Activated B cell treated with CpG ODN at 0.5 μM for 24 hours (primary cell): ENCODE measurements at regions not wholly inside any gene's neighbourhood (a gene's known extent, or its start where the extent isn't known, plus 50 kb on each side); places are given as distances from the start of the nearest gene placed in this dataset.

Source experiments
- ATAC-seq: fragments of 200-7000 bp; cut with Tn5 transposase; one replicate; pipeline ENCODE4 v1.10.0; 2021; ENCODE audit warnings: low read depth, mild to moderate bottlenecking, moderate library complexity
- CTCF ChIA-PET: fragments of 350-600 bp; sonication (Branson Sonifier 250); formaldehyde crosslinking; loops from one replicate; lab custom pipeline; 2021; ENCODE audit warnings: antibody characterized with exemption; lab: Charles Lee
- POLR2A ChIA-PET: fragments of 350-600 bp; sonication (Branson Sonifier 250); formaldehyde crosslinking; loops from one replicate; lab custom pipeline; 2021; ENCODE audit warnings: antibody characterized with exemption; lab: Charles Lee
- DNase-seq: peaks from one replicate; pipeline ENCODE4 v3.0.0; 2022
- H3K27ac Mint-ChIP-seq: one replicate; pipeline ENCODE4 v1.8.0; 2020; ENCODE audit warnings: mixed read lengths
- H3K27me3 Mint-ChIP-seq: one replicate; pipeline ENCODE4 v1.8.0; 2021; ENCODE audit warnings: mixed read lengths
- H3K36me3 Mint-ChIP-seq: one replicate; pipeline ENCODE4 v1.8.0; 2021; ENCODE audit warnings: low read depth, mixed read lengths
- H3K4me1 Mint-ChIP-seq: one replicate; pipeline ENCODE4 v1.8.0; 2021; ENCODE audit warnings: mixed read lengths
- H3K4me3 Mint-ChIP-seq: one replicate; pipeline ENCODE4 v1.8.0; 2020; ENCODE audit warnings: mild to moderate bottlenecking, mixed read lengths
- H3K9me3 Mint-ChIP-seq: one replicate; pipeline ENCODE4 v1.8.0; 2020; ENCODE audit warnings: mixed read lengths
- CTCF ChIP-seq: fragments of 200-600 bp; IDR thresholded peaks from one replicate; pipeline ENCODE4 v1.8.0; 2022; ENCODE audit warnings: antibody characterized with exemption, mild to moderate bottlenecking
- intact Hi-C: fragments of 100-400 bp; cut with micrococcal nuclease; formaldehyde crosslinking; loops from one replicate; pipeline ENCODE4 v1.15.1; 2024

GRCh38 chrX:138775517-138775916, 64.0 kb upstream of the FGF13 start:
- CTCF ChIA-PET: interaction anchor here (0.9 kb wide), 1 partner anchor 784 kb away, joined by 5 read pairs; no protein-coding TSS in a partner anchor
- H3K27me3 Mint-ChIP-seq: no peaks in the 10 kb centered on the region
- no peaks in the 10 kb centered on the region for H3K36me3 Mint-ChIP-seq
- no peaks in the 10 kb centered on the region for H3K9me3 Mint-ChIP-seq
- H3K4me1 Mint-ChIP-seq: no peaks in the 10 kb centered on the region
- POLR2A ChIA-PET: no interaction called here
- DNase-seq (no peak), ATAC-seq (no peak)
- no peak overlapping the region for H3K4me3 Mint-ChIP-seq
- no peak overlapping the region for H3K27ac Mint-ChIP-seq
- no peak for TF ChIP-seq CTCF
- intact Hi-C loops: no loop called here

- no peak for TF ChIP-seq CTCF
- H3K27me3 Mint-ChIP-seq: no peaks in the 10 kb centered on the region
- no peak overlapping the region for H3K4me3 Mint-ChIP-seq
- intact Hi-C loops: no loop called here
- H3K9me3 Mint-ChIP-seq: no peaks in the 10 kb centered on the region
- ATAC-seq (no peak), DNase-seq (no peak)
- no peak overlapping the region for H3K27ac Mint-ChIP-seq
- H3K4me1 Mint-ChIP-seq: no peaks in the 10 kb centered on the region
- ChIA-PET CTCF (no interaction called here), POLR2A (no interaction called here)
- no peaks in the 10 kb centered on the region for H3K36me3 Mint-ChIP-seq
Observed at GRCh38 chrX:138771047-138771446, 59.5 kb upstream of the FGF13 start.

DNA sequence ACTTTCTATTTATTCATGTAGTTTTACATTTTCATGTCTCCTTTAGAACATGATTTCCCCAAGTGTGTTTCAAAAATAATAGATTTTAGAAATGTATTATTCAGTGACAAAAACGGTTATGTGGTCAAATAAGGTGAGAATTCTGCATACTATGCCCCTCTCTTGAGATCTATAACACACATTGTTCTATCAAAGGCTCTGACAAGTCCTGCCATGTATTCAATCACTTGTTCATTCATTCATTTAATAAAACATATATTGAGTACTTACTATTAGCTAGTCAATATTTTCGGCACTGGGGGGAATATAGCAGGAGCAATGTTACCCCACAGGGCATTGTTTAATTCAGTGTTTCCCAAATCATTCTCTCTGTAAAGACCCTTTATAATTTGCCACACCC, 58.4 kb upstream of the FGF13 start:
- H3K27ac Mint-ChIP-seq: no peak overlapping the region
- H3K36me3 Mint-ChIP-seq: no peaks in the 10 kb centered on the region
- H3K9me3 Mint-ChIP-seq: no peaks in the 10 kb centered on the region
- ATAC-seq (no peak), DNase-seq (no peak)
- no peak for TF ChIP-seq CTCF
- intact Hi-C loops: no loop called here
- no peaks in the 10 kb centered on the region for H3K4me1 Mint-ChIP-seq
- no peaks in the 10 kb centered on the region for H3K27me3 Mint-ChIP-seq
- CTCF ChIA-PET: no interaction called here
- no peak overlapping the region for H3K4me3 Mint-ChIP-seq
- POLR2A ChIA-PET: no interaction called here

DNA sequence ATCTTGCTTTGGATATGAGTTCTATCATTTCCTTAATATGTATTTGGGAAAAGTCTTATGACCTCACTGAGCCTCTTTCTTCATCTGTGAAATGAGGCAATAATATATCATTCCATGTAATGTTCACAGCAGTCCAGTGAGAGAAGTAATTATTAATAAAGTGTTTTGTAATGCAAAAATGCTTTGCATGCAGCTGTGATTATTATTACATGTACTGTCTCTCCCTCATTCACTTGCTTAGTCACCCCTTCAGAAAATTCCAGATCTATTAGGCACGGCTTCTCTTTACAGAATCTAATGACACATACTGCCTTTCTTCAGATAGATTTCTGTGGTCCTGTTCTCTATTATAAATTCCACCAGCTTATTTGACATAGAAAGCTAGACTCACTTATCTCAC, 53.5 kb upstream of the FGF13 start:
- Mint-ChIP-seq H3K27me3 (no peaks in the 10 kb centered on the region), H3K9me3 (no peaks in the 10 kb centered on the region), H3K36me3 (no peaks in the 10 kb centered on the region), H3K27ac (no peak overlapping the region), H3K4me3 (no peak overlapping the region), H3K4me1 (no peaks in the 10 kb centered on the region)
- ATAC-seq (no peak), DNase-seq (no peak)
- no peak for TF ChIP-seq CTCF
- intact Hi-C loops: no loop called here
- ChIA-PET POLR2A (no interaction called here), CTCF (no interaction called here)

DNA sequence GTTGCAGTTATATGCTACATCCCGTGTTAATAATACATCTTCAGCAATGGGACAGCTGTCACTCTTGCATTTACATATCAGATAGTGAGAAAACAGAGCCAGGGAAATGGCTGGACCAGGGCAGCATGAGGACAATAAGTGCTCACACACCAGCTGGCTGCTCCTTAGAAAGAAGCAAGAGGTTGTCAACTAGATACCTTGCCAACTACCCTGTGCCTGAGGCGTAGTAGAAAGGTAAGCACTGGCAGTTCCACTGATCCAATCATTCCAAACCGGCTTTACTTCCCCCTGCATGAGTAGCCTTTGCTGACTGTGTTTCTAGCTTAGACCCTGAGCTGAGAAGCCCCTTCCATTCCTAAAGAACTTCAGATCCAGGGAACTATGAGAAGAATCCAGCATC, 52.2 kb upstream of the FGF13 start:
- H3K27ac Mint-ChIP-seq: no peak overlapping the region
- H3K4me3 Mint-ChIP-seq: no peak overlapping the region
- DNase-seq (no peak), ATAC-seq (no peak)
- TF ChIP-seq CTCF: no peak
- POLR2A ChIA-PET: no interaction called here
- CTCF ChIA-PET: no interaction called here
- intact Hi-C loops: no loop called here
- no peaks in the 10 kb centered on the region for H3K9me3 Mint-ChIP-seq
- no peaks in the 10 kb centered on the region for H3K27me3 Mint-ChIP-seq
- no peaks in the 10 kb centered on the region for H3K4me1 Mint-ChIP-seq
- H3K36me3 Mint-ChIP-seq: no peaks in the 10 kb centered on the region
